ENCODE measurements at regions not wholly inside any gene's neighbourhood (a gene's known extent, or its start where the extent isn't known, plus 50 kb on each side); places are given as distances from the start of the nearest gene placed in this dataset.

DNA sequence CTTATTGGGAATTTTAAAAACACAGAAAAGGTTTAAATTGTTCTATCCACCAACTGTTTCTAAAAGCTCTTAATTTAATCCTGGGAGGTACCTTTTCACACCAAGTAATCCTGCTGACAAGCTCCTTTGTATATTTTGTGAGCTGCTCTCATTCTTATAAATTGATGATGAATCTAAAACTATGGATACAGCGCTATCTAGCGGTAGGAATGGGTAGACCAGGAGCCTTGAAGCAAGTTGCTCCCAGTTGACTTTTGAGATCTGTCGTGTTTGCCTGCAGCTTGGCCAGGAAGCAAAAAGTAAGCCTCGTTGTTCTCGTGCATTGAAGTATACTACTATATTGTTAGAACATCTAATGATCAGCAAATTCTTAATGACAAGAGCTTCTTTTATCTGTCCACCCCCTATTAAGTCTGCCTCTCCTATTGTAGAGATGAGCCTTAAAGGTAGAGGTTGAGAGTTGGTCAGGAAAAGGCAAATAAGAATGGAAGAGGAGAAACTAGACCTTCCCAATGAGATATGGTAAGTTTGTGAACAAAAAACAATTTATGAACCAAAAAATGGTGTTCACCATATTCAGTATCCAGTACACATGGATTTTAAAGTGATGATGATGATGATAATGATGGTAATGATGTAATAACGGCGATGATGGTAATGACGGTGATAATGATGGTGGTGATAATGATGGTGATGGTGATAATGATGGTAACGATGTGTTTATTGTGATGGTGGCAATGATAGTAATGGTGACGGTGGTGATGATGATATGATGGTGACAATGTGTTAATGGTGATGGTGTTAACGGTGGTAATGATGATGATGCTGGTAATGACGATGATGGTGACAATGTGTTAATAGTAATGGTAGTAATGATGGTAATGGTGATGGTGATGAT is 212.1 kb upstream of the NCKAP5 start:
- TF ChIP-seq, protein P1, sequence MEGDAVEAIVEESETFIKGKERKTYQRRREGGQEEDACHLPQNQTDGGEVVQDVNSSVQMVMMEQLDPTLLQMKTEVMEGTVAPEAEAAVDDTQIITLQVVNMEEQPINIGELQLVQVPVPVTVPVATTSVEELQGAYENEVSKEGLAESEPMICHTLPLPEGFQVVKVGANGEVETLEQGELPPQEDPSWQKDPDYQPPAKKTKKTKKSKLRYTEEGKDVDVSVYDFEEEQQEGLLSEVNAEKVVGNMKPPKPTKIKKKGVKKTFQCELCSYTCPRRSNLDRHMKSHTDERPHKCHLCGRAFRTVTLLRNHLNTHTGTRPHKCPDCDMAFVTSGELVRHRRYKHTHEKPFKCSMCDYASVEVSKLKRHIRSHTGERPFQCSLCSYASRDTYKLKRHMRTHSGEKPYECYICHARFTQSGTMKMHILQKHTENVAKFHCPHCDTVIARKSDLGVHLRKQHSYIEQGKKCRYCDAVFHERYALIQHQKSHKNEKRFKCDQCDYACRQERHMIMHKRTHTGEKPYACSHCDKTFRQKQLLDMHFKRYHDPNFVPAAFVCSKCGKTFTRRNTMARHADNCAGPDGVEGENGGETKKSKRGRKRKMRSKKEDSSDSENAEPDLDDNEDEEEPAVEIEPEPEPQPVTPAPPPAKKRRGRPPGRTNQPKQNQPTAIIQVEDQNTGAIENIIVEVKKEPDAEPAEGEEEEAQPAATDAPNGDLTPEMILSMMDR (IDR thresholded peaks at IDR 0.05; ENCODE audit: low read depth, low read length), result peak; percentile 83
- no peak for TF ChIP-seq EZH2phosphoT487 (IDR thresholded peaks at IDR 0.05; ENCODE audit: low read depth)

Data from OCI-LY3 (cell line).